Choroid plexus epithelial cell (primary cell): ENCODE measurements at regions not wholly inside any gene's neighbourhood (a gene's known extent, or its start where the extent isn't known, plus 50 kb on each side); places are given as distances from the start of the nearest gene placed in this dataset.

ENCODE experiments used
- DNase-seq: peaks from one replicate; pipeline ENCODE4 v3.0.0-alpha.2; 2010; ENCODE audit warnings: low read depth
- H3K4me3 ChIP-seq: 2 replicates; pipeline ENCODE4 v1.5.1; 2011; ENCODE audit warnings: low read depth, mild to moderate bottlenecking, control low read depth, low read length, moderate library complexity
- TF ChIP-seq, protein P1 (sequence below): conservative IDR thresholded peaks from 2 replicates; pipeline ENCODE4 v1.5.1; 2011; ENCODE audit warnings: low read depth, mild to moderate bottlenecking, control low read depth, inconsistent platforms, low read length, moderate library complexity

GRCh38 chr21:34298534-34299167 lies 65.2 kb upstream of the KCNE2 start:
- H3K4me3 ChIP-seq, result no peak overlapping the region
- DNase-seq, result no peak
- TF ChIP-seq, protein P1, sequence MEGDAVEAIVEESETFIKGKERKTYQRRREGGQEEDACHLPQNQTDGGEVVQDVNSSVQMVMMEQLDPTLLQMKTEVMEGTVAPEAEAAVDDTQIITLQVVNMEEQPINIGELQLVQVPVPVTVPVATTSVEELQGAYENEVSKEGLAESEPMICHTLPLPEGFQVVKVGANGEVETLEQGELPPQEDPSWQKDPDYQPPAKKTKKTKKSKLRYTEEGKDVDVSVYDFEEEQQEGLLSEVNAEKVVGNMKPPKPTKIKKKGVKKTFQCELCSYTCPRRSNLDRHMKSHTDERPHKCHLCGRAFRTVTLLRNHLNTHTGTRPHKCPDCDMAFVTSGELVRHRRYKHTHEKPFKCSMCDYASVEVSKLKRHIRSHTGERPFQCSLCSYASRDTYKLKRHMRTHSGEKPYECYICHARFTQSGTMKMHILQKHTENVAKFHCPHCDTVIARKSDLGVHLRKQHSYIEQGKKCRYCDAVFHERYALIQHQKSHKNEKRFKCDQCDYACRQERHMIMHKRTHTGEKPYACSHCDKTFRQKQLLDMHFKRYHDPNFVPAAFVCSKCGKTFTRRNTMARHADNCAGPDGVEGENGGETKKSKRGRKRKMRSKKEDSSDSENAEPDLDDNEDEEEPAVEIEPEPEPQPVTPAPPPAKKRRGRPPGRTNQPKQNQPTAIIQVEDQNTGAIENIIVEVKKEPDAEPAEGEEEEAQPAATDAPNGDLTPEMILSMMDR, result no peak

DNA sequence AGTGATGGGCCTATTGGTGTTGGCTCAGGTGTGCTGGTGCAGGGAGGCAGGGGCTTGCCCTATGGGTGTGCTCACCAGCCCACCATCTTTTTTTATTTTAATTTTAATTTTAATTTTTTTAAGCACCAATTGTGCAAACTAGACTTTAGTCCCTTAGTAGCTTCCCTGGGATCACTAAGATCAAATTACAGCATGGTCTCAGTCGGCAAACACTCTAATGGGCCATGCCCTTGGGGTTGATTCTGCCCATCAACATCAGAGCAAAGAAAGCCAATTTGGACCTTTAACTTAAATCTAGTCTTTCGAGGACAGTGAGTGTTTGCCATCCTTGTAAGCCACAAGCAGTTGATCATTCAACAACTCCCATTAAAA lies 64.7 kb upstream of the KCNE2 start:
- TF ChIP-seq, protein P1, result no peak
- no peak overlapping the region for H3K4me3 ChIP-seq
- no peak for DNase-seq

GRCh38 chr21:34302521-34302920 lies 61.3 kb upstream of the KCNE2 start:
- TF ChIP-seq, protein P1, result no peak
- no peak for DNase-seq
- no peak overlapping the region for H3K4me3 ChIP-seq

- TF ChIP-seq, protein P1, result no peak
- H3K4me3 ChIP-seq, result no peak overlapping the region
- DNase-seq, result no peak
These were observed 57.9 kb upstream of the KCNE2 start for GRCh38 chr21:34305605-34306604.

DNA sequence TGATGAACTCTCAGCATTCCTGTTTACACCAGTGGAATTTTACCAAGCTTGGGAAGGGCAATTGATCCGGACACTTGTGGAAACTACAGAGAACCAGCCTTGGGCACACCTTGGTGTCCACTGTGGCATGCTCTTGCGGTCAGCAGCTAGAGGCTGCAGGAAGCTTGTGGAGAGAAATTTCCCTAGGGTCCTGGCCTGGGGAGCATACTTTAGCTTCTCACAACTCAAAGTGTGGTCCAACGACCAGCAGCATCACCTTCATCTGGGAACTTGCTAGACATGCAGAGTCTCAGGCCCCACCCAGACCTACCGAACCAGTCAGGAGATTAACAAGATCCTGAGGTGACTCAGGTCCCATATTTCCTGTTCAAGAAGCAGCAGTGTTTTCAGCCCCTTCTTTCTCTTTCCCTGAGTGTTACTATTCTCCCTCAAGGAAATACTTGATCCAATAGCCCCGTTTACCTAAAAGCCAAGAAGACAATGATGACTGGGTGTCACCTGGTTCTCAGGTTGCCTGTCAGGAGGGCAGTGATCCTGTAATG lies 55.7 kb upstream of the KCNE2 start:
- DNase-seq, result no peak
- TF ChIP-seq, protein P1, result no peak
- no peak overlapping the region for H3K4me3 ChIP-seq

DNA sequence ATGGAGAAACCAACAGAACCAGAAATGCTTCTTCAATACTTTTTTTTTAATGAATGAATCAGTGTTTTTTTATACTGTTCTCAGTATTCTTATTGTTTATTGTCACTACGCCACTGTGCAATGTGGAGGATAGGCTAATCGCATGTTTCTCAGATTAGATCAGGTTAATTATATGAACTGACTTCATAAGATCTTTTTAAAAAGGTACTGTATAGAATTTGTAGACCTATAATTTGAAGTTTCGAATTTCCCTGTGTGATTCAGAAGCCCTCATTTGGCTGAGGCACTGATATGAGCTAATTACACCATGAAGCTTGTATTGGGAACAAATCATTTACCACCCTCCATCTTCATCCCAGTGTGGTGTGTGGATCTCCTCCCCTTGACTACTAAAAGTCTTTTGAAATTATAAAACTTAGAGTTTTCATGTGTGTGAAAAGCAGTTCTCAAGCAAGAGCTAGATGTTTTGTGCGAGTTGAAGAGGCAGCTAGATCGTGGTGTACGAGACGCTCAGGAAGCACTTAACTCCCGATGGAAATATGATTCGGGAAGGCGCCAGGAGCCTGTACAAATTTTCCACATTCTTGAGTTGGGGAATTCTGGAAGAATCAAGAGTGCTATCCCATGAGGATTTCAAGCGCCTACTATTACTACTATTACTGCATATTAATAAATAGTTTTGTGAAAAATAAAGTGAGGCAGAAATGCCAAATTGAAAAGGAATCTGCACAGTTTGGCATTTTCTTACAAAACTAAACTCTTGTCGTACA lies 52.1 kb upstream of the KCNE2 start:
- no peak overlapping the region for H3K4me3 ChIP-seq
- no peak for DNase-seq
- TF ChIP-seq, protein P1, result no peak
